ENCODE measurements at regions not wholly inside any gene's neighbourhood (a gene's known extent, or its start where the extent isn't known, plus 50 kb on each side); places are given as distances from the start of the nearest gene placed in this dataset.

DNA sequence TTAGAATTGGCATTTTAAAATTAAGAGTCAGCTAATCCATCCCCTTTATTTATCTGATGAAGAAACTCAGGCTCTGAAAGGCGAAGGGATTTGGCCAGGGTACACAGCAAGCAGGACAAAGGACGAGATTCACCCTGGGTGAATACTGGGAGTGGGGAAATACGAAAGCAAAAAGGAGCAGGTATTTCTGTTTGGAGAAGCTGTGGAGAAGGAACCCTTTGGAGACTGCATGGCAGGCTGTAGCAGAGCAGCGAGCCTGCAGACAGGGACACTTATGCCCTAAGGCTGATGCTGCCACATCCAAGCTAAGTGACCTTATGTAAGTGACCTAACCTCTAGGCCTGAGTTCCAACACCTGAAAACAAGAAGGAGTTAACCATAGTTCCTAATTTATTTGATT, 207.2 kb upstream of the C1orf87 start:
- Histone ChIP-seq H3K9me3 (no peaks in the 10 kb centered on the region), H3K27me3 (no peaks in the 10 kb centered on the region), H3K4me3 (no peak overlapping the region), H3K27ac (no peak overlapping the region), H3K4me1 (peaks cover 0 to 18% (median 8%) of the 10 kb centered on the region in 12 donors), H3K36me3 (no peaks in the 10 kb centered on the region)
- no peak for TF ChIP-seq POLR2A (IDR thresholded peaks at IDR 0.05)
- TF ChIP-seq, protein P1, sequence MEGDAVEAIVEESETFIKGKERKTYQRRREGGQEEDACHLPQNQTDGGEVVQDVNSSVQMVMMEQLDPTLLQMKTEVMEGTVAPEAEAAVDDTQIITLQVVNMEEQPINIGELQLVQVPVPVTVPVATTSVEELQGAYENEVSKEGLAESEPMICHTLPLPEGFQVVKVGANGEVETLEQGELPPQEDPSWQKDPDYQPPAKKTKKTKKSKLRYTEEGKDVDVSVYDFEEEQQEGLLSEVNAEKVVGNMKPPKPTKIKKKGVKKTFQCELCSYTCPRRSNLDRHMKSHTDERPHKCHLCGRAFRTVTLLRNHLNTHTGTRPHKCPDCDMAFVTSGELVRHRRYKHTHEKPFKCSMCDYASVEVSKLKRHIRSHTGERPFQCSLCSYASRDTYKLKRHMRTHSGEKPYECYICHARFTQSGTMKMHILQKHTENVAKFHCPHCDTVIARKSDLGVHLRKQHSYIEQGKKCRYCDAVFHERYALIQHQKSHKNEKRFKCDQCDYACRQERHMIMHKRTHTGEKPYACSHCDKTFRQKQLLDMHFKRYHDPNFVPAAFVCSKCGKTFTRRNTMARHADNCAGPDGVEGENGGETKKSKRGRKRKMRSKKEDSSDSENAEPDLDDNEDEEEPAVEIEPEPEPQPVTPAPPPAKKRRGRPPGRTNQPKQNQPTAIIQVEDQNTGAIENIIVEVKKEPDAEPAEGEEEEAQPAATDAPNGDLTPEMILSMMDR (IDR thresholded peaks at IDR 0.05), result no peak
- intact Hi-C loops (cut with DNase I), result loop anchor here (1.0 to 10.0 kb wide), 14 partner anchors 306 to 1574 kb away; no protein-coding TSS in a partner anchor
- WGBS, 4 donors, result 83 to 97% (median 92%) methylated on average over 4 of the region's 4 CpGs
- ATAC-seq, result no peak
- DNase-seq, result no peak

DNA sequence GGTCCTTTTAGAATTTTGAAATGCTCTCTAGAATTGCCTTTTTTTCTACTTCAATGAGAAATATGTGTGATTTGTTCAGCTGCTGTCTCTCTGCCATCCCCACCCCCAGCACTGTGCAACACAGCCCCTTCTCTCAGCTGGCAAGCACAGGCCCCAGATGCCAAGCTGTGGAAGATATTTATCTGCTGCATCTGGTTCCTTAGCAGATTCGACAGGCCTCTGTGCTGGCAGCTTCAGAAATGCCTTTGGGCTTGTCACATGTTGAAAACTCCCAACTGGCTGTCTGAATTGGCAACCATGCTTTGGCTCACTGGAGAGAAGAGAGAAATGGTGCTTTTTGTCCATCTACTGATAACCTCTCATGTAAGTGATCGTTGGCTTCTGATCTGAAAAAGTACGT, 206.7 kb upstream of the C1orf87 start:
- peak in 1 of 5 donors; percentile 26 for DNase-seq
- Histone ChIP-seq H3K9me3 (no peaks in the 10 kb centered on the region), H3K4me1 (peaks cover 0 to 18% (median 8%) of the 10 kb centered on the region in 12 donors), H3K27ac (no peak overlapping the region), H3K36me3 (no peaks in the 10 kb centered on the region), H3K4me3 (no peak overlapping the region), H3K27me3 (no peaks in the 10 kb centered on the region)
- TF ChIP-seq POLR2A (IDR thresholded peaks at IDR 0.05), result no peak
- TF ChIP-seq, protein P1 (IDR thresholded peaks at IDR 0.05), result no peak
- intact Hi-C loops (cut with DNase I), result loop anchor here (2.0 to 10.0 kb wide), 13 partner anchors 305 to 1575 kb away; no protein-coding TSS in a partner anchor
- 33 to 47% (median 39%) methylated on average over 3 of the region's 3 CpGs for WGBS, 4 donors
- ATAC-seq, result peak in 1 of 4 donors; percentile 29

DNA sequence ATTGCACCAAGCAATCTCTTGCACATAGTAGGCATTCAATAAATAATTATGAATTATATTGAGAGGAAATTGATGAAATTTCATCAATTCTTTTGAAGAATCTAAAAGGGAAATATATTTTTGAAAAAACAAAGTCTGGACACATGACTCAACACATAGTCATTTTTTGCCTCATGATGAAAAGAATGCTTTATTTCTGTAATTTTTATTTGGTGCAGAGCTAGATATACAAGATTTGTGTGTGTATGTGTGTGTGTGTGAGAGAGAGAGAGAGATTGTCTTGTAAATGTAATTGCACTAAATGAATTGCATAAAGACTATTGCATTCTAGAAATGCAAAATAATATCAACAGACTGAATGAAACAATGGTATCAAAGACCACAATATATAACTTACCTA, 206.2 kb upstream of the C1orf87 start:
- intact Hi-C loops (cut with DNase I), result loop anchor here (2.0 to 10.0 kb wide), 13 partner anchors 305 to 1575 kb away; no protein-coding TSS in a partner anchor
- Histone ChIP-seq H3K27ac (no peak overlapping the region), H3K36me3 (no peaks in the 10 kb centered on the region), H3K4me1 (peaks cover 0 to 18% (median 8%) of the 10 kb centered on the region in 12 donors), H3K4me3 (no peak overlapping the region), H3K9me3 (no peaks in the 10 kb centered on the region), H3K27me3 (no peaks in the 10 kb centered on the region)
- TF ChIP-seq POLR2A (IDR thresholded peaks at IDR 0.05), result no peak
- TF ChIP-seq, protein P1 (IDR thresholded peaks at IDR 0.05), result no peak
- ATAC-seq (no peak), DNase-seq (no peak)

GRCh38 chr1:60277269-60277668, 203.7 kb upstream of the C1orf87 start:
- WGBS, 4 donors, result 53 to 65% (median 58%) methylated on average over 2 of the region's 2 CpGs

More at GRCh38 chr1:60277269-60277668, 203.7 kb upstream of the C1orf87 start:
- Histone ChIP-seq H3K36me3 (no peaks in the 10 kb centered on the region), H3K27me3 (no peaks in the 10 kb centered on the region), H3K4me3 (no peak overlapping the region), H3K9me3 (no peaks in the 10 kb centered on the region), H3K27ac (no peak overlapping the region), H3K4me1 (peaks cover 0 to 18% (median 7%) of the 10 kb centered on the region in 12 donors)
- ATAC-seq, result no peak
- intact Hi-C loops (cut with DNase I), result no loop called here
- DNase-seq, result no peak
- no peak for TF ChIP-seq POLR2A (IDR thresholded peaks at IDR 0.05)
- TF ChIP-seq, protein P1 (IDR thresholded peaks at IDR 0.05), result no peak
